ENCODE measurements at regions not wholly inside any gene's neighbourhood (a gene's known extent, or its start where the extent isn't known, plus 50 kb on each side); places are given as distances from the start of the nearest gene placed in this dataset.

- in situ Hi-C loops (cut with MboI; ENCODE audit: low sequenced_read_pairs) = no loop called here
Measured at GRCh38 chr1:221099747-221100595, 220.7 kb downstream of the HLX start.

DNA sequence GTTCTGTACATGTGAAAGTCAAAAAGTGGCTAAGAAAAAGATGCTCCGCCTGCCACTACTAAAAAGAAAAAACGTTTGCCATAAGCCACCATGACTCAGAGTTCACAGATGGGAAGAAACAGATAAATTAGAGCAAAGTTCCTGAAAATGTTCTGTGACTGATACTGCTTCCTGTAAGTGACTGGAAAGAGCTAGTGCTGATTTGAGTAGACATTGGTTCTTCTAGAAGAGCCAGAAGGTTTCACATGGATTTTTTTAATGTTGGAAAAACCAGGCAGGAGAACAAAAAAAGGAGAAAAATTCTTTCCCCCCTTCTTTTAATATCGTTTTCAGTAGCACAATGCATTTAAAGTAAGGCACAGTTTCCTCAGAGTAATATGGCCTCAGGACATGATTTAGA is 221.4 kb downstream of the HLX start:
- in situ Hi-C loops (cut with MboI; ENCODE audit: low sequenced_read_pairs) = no loop called here

- in situ Hi-C loops (cut with MboI; ENCODE audit: low sequenced_read_pairs) = no loop called here
Measured at GRCh38 chr1:221101807-221102605, 222.8 kb downstream of the HLX start.

- in situ Hi-C loops (cut with MboI; ENCODE audit: low sequenced_read_pairs) = no loop called here
Measured at GRCh38 chr1:221104596-221104995, 225.4 kb downstream of the HLX start.

DNA sequence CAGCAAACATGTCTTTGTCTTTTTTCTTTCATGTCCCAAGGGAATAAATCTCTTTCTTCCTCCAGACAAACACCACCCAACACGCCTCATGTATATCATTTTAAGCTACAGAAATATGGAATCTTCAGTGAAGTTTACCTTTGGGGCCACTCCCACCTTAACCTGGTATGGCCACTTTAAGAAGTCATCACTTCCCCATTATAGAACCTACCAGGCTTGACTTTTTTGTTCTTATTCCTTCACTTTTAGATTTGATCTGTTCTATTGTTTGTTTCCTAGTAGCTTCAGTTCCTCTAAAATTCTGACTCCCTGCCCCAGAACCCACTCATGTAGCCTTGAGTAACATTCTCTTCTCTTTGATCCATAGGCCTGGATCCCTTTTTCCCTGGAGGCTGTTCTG is 226.3 kb downstream of the HLX start:
- in situ Hi-C loops (cut with MboI; ENCODE audit: low sequenced_read_pairs) = no loop called here

DNA sequence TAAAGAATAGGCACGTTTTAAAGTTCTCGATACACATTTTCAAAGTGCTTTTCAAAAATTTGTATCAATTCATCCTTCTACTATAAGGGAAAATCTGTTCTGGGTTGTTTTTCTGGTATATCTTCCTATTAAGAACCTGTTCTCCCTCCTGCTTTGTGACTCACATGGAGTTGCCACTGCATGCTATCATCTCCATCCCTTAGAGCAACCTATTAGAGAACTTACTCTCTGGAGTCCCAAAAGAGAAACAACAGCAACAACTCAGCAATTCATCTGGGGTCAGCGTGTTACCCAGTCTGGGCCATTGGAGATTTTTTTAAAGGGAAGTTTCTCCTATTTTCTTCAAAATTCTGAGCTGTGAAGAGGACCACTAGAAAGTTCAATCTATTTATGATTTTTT is 227.4 kb downstream of the HLX start:
- in situ Hi-C loops (cut with MboI; ENCODE audit: low sequenced_read_pairs) = no loop called here

DNA sequence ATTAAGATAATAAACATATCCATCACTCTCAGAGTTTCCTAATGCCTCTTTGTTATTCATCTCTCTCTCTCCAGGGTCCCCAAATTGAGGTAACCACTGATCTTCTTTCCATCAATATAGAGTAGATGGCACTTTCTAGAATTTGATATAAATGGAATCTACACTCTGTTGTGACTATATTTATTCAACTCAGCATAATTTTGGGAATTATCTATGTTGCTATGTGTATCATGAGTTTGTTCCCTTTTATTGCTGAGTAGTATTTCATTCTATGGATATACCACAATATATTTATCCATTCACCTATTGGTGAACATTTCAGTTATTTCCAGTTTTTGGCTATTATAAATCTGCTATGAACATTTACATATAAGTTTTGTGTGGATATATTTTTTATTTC is 230.7 kb downstream of the HLX start:
- in situ Hi-C loops (cut with MboI; ENCODE audit: low sequenced_read_pairs) = no loop called here

DNA sequence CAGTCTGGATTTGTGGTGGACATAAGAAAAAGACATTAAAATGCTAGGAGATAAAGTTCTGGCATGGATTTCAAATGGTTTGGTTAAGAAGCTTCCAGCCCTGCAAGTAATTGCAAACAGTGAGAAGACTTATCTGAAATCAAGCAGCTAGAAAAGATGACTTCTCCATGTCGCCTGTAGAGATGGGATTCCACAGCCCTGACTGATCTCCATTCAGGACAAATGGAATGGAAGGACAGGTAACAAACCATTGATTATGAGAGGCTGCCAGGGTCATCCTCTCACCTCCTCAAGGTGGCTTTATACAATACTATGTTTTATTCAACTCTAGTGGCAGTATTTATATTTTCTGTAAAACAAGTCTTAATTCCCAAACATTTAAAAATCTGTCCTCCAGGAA is 237.9 kb downstream of the HLX start:
- in situ Hi-C loops (cut with MboI; ENCODE audit: low sequenced_read_pairs) = no loop called here

DNA sequence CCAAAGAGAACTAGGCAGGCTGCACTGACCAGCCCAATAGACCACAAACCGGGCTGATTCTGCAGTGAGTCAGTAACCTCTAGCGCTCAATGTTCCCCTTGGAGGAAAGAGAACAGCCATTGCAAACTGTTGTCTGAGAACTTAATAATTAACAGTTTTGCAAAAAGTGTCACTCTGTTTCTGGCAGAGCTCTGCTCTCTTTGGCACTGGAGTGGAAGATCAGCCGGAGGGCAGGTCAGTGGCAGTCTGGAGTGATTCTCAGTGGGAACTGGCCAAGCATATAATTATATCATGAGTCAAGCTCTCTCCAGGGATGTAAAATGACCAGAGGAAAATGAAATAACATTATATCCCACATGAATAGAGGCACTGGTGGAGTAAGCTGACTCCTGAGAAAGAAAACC is 238.3 kb downstream of the HLX start:
- in situ Hi-C loops (cut with MboI; ENCODE audit: low sequenced_read_pairs) = no loop called here

- in situ Hi-C loops (cut with MboI; ENCODE audit: low sequenced_read_pairs) = no loop called here
Measured at GRCh38 chr1:221118176-221118937, 239.1 kb downstream of the HLX start.

GRCh38 chr1:221118938-221119320 is 239.7 kb downstream of the HLX start:
- in situ Hi-C loops (cut with MboI; ENCODE audit: low sequenced_read_pairs) = no loop called here

DNA sequence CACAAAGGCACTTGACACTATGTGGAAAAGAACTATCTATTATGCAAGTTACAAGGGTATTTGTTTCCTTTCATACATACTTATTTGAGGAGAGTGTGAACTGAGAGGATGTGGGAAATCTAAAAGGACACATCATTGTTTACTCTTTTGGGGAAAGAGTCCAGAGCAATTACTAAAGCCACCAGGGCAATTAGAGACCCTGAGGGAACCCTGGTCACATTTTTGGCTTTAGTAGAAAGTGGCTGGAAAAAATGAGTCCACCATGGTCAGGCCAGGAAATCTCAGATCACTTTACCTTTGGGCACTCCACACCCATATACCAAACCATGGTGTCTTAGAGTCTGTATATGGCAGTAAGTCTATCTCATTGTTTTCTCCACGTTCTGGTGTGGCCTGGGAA is 243.3 kb downstream of the HLX start:
- in situ Hi-C loops (cut with MboI; ENCODE audit: low sequenced_read_pairs) = no loop called here

DNA sequence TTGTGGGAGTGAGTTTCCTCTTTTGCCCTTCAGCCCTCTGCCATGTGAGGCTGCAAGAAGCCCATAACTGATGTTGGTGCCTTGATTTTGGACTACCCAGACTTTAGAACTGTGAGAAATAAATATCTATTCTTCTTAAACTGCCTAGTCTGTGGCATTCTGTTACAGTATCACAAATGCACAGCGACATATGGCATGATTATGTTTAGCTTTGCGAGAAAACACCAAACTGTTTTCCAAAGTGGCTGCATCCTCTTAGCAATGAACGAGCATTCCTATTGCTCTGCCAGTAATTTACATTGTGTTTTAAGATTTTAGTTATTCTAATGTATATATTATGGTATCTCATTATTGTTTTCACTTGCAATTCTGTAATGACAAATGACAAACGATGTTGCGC is 246.7 kb downstream of the HLX start:
- in situ Hi-C loops (cut with MboI; ENCODE audit: low sequenced_read_pairs) = no loop called here

GRCh38 chr1:221137666-221138065 is 258.4 kb downstream of the HLX start:
- in situ Hi-C loops (cut with MboI; ENCODE audit: low sequenced_read_pairs) = no loop called here

DNA sequence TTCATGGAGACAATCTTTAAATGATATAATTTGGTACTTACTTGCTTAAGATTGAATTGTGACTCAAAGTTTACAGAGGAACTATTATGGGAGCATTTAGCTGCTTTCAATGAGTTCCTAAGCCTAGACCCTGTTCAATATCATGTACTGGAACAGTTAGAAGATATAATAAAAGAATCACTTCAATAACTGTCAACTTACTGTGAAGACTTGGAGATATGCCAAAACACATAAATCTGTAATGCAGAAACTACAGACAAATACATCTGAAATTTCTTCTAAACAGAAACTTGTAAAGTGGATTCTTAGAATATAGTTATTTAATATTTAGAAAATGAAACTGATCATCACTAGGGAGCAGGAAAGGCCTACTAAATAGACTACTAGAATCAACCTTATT is 259.3 kb downstream of the HLX start:
- in situ Hi-C loops (cut with MboI; ENCODE audit: low sequenced_read_pairs) = no loop called here

GRCh38 chr1:221139991-221140390 is 260.7 kb downstream of the HLX start:
- in situ Hi-C loops (cut with MboI; ENCODE audit: low sequenced_read_pairs) = no loop called here

DNA sequence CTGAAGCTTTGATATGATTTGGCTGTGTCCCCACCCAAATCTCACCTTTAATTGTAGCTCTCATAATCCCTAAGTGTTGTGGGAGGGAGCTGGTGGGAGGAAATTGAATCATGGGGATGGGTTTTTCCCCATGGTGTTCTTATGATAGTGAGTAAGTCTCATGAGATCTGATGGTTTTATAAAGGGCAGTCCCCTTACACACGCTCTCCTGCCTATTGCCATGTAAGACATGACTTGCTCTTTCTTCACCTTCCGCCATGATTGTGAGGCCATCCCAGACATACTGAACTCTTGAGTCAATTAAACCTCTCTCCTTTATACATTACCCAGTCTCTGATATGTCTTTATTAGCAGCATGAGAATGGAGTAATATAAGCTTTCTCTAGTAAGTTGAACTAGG is 261.9 kb downstream of the HLX start:
- in situ Hi-C loops (cut with MboI; ENCODE audit: low sequenced_read_pairs) = no loop called here

- in situ Hi-C loops (cut with MboI; ENCODE audit: low sequenced_read_pairs) = no loop called here
Measured at GRCh38 chr1:221141606-221142285, 262.5 kb downstream of the HLX start.

- in situ Hi-C loops (cut with MboI; ENCODE audit: low sequenced_read_pairs) = no loop called here
Measured at GRCh38 chr1:221148660-221149059, 269.4 kb downstream of the HLX start.

GRCh38 chr1:221149111-221149510 is 269.9 kb downstream of the HLX start:
- in situ Hi-C loops (cut with MboI; ENCODE audit: low sequenced_read_pairs) = no loop called here

DNA sequence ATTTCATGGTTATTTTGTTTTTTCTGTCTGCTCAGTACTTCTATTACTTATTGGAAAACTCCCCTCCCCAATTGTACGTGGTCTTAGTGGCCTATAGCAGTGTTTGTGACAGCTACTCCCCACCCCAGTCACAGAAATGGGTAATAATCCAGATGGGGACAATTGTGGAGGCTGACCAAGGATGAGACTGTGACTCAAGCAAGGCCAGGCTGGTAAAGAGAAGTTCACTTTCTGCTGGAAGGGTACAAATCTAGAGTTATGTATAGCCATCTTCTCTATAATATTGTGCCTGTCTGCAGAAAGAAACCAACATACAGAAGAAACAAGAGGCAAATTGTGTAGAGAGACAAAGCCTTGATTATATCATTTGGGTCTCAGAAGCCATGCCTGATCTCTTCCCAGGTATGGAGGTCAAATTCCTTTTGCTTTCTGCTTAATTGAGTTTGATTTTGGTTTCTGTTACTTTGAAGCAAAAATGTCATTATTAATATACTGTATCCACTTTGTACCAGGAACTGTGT is 270.4 kb downstream of the HLX start:
- in situ Hi-C loops (cut with MboI; ENCODE audit: low sequenced_read_pairs) = no loop called here

Data from HL-60/S4 (cell line).